Liver (tissue), 8 donors: ENCODE measurements at regions not wholly inside any gene's neighbourhood (a gene's known extent, or its start where the extent isn't known, plus 50 kb on each side); places are given as distances from the start of the nearest gene placed in this dataset.

Source experiments
- DNase-seq: peaks from one replicate; pipeline ENCODE4 v3.0.0-alpha.2; 2017; ENCODE audit warnings: low spot score
- H3K27ac ChIP-seq, 2 donors: one replicate each; pipeline ENCODE4 v1.7.0; 2013; ENCODE audit warnings: inconsistent platforms in 2 of 2, low read length in 2 of 2, control low read depth in 1 of 2, low read depth in 1 of 2, mild to moderate bottlenecking in 1 of 2
- H3K27me3 ChIP-seq, 4 donors: one replicate each; pipeline versions ENCODE4 v1.6.1 to v1.7.0; 2013; ENCODE audit warnings: low read length in 3 of 4, inconsistent platforms in 1 of 4, mild to moderate bottlenecking in 1 of 4, moderate library complexity in 1 of 4; ENCODE audit not compliant: control insufficient read depth in 4 of 4, insufficient read depth in 4 of 4
- H3K36me3 ChIP-seq, 4 donors: one replicate each; pipeline versions ENCODE4 v1.6.1 to v1.7.0; 2013; ENCODE audit warnings: low read length in 3 of 4, mild to moderate bottlenecking in 3 of 4, low read depth in 1 of 4, moderate library complexity in 1 of 4; ENCODE audit not compliant: control insufficient read depth in 4 of 4, insufficient read depth in 3 of 4
- H3K4me1 ChIP-seq, 4 donors: one replicate each; pipeline versions ENCODE4 v1.6.1 to v1.7.0; 2013; ENCODE audit warnings: low read length in 3 of 4, mild to moderate bottlenecking in 3 of 4, moderate library complexity in 1 of 4; ENCODE audit not compliant: control insufficient read depth in 4 of 4, insufficient read depth in 4 of 4
- H3K4me3 ChIP-seq, 3 donors: one replicate each; pipeline versions ENCODE4 v1.6.1 to v1.7.0; 2013; ENCODE audit warnings: low read length in 3 of 3, control low read depth in 1 of 3, low read depth in 1 of 3, mild to moderate bottlenecking in 1 of 3
- H3K9ac ChIP-seq, 2 donors: one replicate each; pipeline ENCODE4 v1.7.0; 2013; ENCODE audit warnings: low read length in 2 of 2, mild to moderate bottlenecking in 2 of 2, moderate library complexity in 2 of 2, control low read depth in 1 of 2, low read depth in 1 of 2
- H3K9me3 ChIP-seq, 4 donors: one replicate each; pipeline versions ENCODE4 v1.6.1 to v1.7.0; 2013; ENCODE audit warnings: low read length in 3 of 4; ENCODE audit not compliant: control insufficient read depth in 4 of 4
- EGR1 ChIP-seq, 2 donors: IDR thresholded peaks; 2 replicates each; pipeline ENCODE4 v1.6.1; 2016 to 2018; ENCODE audit warnings: antibody characterized with exemption in 2 of 2, low read depth in 2 of 2
- FOXA1 ChIP-seq: IDR thresholded peaks from 2 replicates; pipeline ENCODE4 v1.6.1; 2016; ENCODE audit warnings: antibody characterized with exemption
- FOXA2 ChIP-seq: IDR thresholded peaks from 2 replicates; pipeline ENCODE4 v1.6.1; 2016; ENCODE audit warnings: antibody characterized with exemption
- GABPA ChIP-seq, 2 donors: IDR thresholded peaks in 1 of 2; conservative IDR thresholded peaks in 1 of 2; 2 replicates each; pipeline ENCODE4 v1.6.1; 2016; ENCODE audit warnings: antibody characterized with exemption in 2 of 2, mild to moderate bottlenecking in 1 of 2, moderate library complexity in 1 of 2
- HNF4A ChIP-seq, 2 donors: conservative IDR thresholded peaks; 2 replicates each; pipeline ENCODE4 v1.6.1; 2016; ENCODE audit warnings: antibody characterized with exemption in 2 of 2, mild to moderate bottlenecking in 2 of 2
- HNF4G ChIP-seq: IDR thresholded peaks from 2 replicates; pipeline ENCODE4 v1.6.1; 2016; ENCODE audit warnings: antibody characterized with exemption
- JUND ChIP-seq, 2 donors: IDR thresholded peaks; 2 replicates each; pipeline ENCODE4 v1.6.1; 2016; ENCODE audit warnings: antibody characterized with exemption in 2 of 2
- NR2F2 ChIP-seq: IDR thresholded peaks from 2 replicates; pipeline ENCODE4 v1.6.1; 2016; ENCODE audit warnings: antibody characterized with exemption
- RAD21 ChIP-seq, 2 donors: IDR thresholded peaks; 2 replicates each; pipeline ENCODE4 v1.6.1; 2016; ENCODE audit warnings: antibody characterized with exemption in 2 of 2, mild to moderate bottlenecking in 2 of 2
- RXRA ChIP-seq, 2 donors: IDR thresholded peaks; 2 replicates each; pipeline ENCODE4 v1.6.1; 2017 to 2018; ENCODE audit warnings: antibody characterized with exemption in 2 of 2, mild to moderate bottlenecking in 1 of 2
- SP1 ChIP-seq: IDR thresholded peaks from 2 replicates; pipeline ENCODE4 v1.6.1; 2018; ENCODE audit warnings: antibody characterized with exemption, mild to moderate bottlenecking
- TAF1 ChIP-seq: conservative IDR thresholded peaks from 2 replicates; pipeline ENCODE4 v1.6.1; 2016; ENCODE audit warnings: antibody characterized with exemption, mild to moderate bottlenecking
- YY1 ChIP-seq: IDR thresholded peaks from 2 replicates; pipeline ENCODE4 v1.6.1; 2016; ENCODE audit warnings: antibody characterized with exemption, mild to moderate bottlenecking
- WGBS: extraction: QIAGEN DNeasy Blood & Tissue Kit; methylation state at CpG from one replicate; pipeline ENCODE4 v1.1.7; 2013; 5-methylcytosine and 5-hydroxymethylcytosine counted together
- TF ChIP-seq, protein P1 (sequence below): fragments of 150-350 bp; IDR thresholded peaks from 2 replicates; pipeline ENCODE4 v1.5.1; 2017; ENCODE audit warnings: improper control_type of control experiment, low read depth, low read length; ENCODE audit not compliant: missing input control
- TF ChIP-seq, protein P2 (sequence below): IDR thresholded peaks from 2 replicates; pipeline ENCODE4 v1.6.1; 2016; ENCODE audit warnings: antibody characterized with exemption
- TF ChIP-seq, protein P3 (sequence below): IDR thresholded peaks from 2 replicates; pipeline ENCODE4 v1.6.1; 2016; ENCODE audit warnings: antibody characterized with exemption, mild to moderate bottlenecking
- TF ChIP-seq, protein P4 (sequence below): IDR thresholded peaks from 2 replicates; pipeline ENCODE4 v1.6.1; 2016; ENCODE audit warnings: antibody characterized with exemption
- TF ChIP-seq, protein P5 (sequence below): IDR thresholded peaks from 2 replicates; pipeline ENCODE4 v1.6.1; 2016; ENCODE audit warnings: antibody characterized with exemption
- donor health status: healthy.
- donor health status: healthy.
- donor health status: healthy.
- donor health status: healthy.
- donor health status: healthy.

DNA sequence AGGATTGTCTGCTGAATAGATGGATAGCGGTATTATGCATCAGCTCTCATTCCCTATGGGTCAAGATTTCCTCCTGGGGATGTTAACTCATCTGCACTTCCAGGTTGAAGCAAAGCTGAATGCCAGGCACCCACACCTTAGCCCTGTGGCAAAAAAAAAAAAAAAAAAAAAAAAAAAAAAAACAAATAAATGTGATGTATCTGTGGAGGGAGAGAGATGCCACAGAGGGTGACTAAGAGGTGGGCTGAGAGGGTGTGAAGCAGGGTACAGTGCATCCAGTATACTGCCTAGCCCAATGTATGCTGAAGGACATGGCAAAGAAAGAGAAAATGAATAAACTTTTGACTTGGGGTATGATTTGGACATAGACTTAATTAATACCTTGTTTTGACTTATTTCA, 91.4 kb downstream of the COPS8 start:
- 83% methylated on average over 1 of the region's 1 CpG for WGBS

DNA sequence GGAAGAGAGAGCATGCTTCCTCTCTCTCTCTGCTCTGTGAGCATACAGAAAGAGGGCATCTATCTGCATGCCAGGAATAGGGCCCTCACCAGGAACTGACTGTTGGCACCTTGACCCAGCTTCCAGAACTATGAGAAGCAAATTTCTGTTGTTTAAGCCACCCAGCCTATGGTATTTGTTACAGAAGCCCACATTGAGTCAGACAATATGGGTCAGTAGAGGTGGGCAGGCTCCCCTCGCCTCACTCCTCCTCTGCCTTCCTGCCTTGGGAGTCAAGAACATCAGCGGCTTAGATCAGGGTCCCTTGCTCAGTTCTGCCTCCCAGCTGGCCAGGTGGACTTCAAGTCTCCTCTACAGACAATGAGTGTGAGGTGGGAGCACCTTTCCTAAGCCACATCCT, 92.3 kb downstream of the COPS8 start:
- H3K4me1 ChIP-seq: no peaks in the 10 kb centered on the region
- TF ChIP-seq HNF4G: no peak
- no peak for TF ChIP-seq YY1
- TF ChIP-seq, protein P1, sequence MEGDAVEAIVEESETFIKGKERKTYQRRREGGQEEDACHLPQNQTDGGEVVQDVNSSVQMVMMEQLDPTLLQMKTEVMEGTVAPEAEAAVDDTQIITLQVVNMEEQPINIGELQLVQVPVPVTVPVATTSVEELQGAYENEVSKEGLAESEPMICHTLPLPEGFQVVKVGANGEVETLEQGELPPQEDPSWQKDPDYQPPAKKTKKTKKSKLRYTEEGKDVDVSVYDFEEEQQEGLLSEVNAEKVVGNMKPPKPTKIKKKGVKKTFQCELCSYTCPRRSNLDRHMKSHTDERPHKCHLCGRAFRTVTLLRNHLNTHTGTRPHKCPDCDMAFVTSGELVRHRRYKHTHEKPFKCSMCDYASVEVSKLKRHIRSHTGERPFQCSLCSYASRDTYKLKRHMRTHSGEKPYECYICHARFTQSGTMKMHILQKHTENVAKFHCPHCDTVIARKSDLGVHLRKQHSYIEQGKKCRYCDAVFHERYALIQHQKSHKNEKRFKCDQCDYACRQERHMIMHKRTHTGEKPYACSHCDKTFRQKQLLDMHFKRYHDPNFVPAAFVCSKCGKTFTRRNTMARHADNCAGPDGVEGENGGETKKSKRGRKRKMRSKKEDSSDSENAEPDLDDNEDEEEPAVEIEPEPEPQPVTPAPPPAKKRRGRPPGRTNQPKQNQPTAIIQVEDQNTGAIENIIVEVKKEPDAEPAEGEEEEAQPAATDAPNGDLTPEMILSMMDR: no peak
- TF ChIP-seq, protein P2, sequence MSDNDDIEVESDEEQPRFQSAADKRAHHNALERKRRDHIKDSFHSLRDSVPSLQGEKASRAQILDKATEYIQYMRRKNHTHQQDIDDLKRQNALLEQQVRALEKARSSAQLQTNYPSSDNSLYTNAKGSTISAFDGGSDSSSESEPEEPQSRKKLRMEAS: no peak
- TF ChIP-seq JUND (IDR thresholded peaks at IDR 0.05): no peak
- no peak for TF ChIP-seq RAD21 (IDR thresholded peaks at IDR 0.05)
- TF ChIP-seq GABPA (IDR thresholded peaks at IDR 0.05 in 1 of 2, conservative IDR thresholded peaks at IDR 0.05 in 1 of 2): no peak
- no peak for TF ChIP-seq EGR1 (IDR thresholded peaks at IDR 0.05; ENCODE audit: low read depth in 2 of 2)
- H3K9ac ChIP-seq: no peak overlapping the region
- H3K27me3 ChIP-seq: peaks cover 0 to 3% (median 0%) of the 10 kb centered on the region in 4 donors
- 84% methylated on average over 2 of the region's 2 CpGs for WGBS
- H3K4me3 ChIP-seq: no peak overlapping the region
- no peak for DNase-seq
- H3K9me3 ChIP-seq: peaks cover 0 to 5% (median under 1%) of the 10 kb centered on the region in 4 donors
- no peak overlapping the region for H3K27ac ChIP-seq
- H3K36me3 ChIP-seq: no peaks in the 10 kb centered on the region

More for the DNA sequence above, 91.4 kb downstream of the COPS8 start:
- Histone ChIP-seq H3K4me3 (no peak overlapping the region), H3K27ac (no peak overlapping the region), H3K9me3 (peaks cover 0 to 5% (median under 1%) of the 10 kb centered on the region in 4 donors), H3K9ac (no peak overlapping the region), H3K36me3 (no peaks in the 10 kb centered on the region), H3K4me1 (no peaks in the 10 kb centered on the region), H3K27me3 (no peaks in the 10 kb centered on the region)
- DNase-seq: no peak
- TF ChIP-seq HNF4G (no peak), RAD21 (IDR thresholded peaks at IDR 0.05) (no peak), HNF4A (conservative IDR thresholded peaks at IDR 0.05) (no peak)

DNA sequence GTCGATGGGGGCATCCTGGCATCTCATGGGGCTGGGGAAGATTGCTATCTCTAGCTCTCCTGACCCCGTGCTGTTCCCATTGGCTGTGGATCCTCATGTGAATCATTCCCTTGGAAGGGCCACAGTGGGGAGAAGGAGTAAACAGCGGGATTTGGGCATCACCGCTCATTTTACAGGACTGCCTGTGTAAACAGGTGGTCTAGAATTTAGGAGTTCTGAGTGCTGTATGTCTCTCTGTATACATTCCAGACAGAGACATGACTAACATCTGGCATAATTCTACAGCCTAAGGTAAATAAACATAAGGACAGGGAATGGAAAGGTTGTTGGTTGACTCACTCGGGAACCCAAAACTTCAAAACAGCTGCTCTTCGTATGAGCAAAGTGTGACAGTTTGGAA, 92.7 kb downstream of the COPS8 start:
- peaks cover 0 to 3% (median 0%) of the 10 kb centered on the region in 4 donors for H3K27me3 ChIP-seq
- H3K4me1 ChIP-seq: no peaks in the 10 kb centered on the region
- no peaks in the 10 kb centered on the region for H3K36me3 ChIP-seq
- no peak for DNase-seq
- H3K4me3 ChIP-seq: no peak overlapping the region
- no peak overlapping the region for H3K9ac ChIP-seq
- peaks cover 0 to 5% (median under 1%) of the 10 kb centered on the region in 4 donors for H3K9me3 ChIP-seq
- 80% methylated on average over 6 of the region's 6 CpGs for WGBS
- no peak overlapping the region for H3K27ac ChIP-seq
- TF ChIP-seq, protein P1: no peak
- TF ChIP-seq GABPA (IDR thresholded peaks at IDR 0.05 in 1 of 2, conservative IDR thresholded peaks at IDR 0.05 in 1 of 2): no peak
- TF ChIP-seq SP1: no peak
- TF ChIP-seq FOXA1: no peak
- TF ChIP-seq FOXA2: no peak
- TF ChIP-seq HNF4A (conservative IDR thresholded peaks at IDR 0.05): no peak
- TF ChIP-seq RXRA (IDR thresholded peaks at IDR 0.05): no peak
- TF ChIP-seq, protein P3, sequence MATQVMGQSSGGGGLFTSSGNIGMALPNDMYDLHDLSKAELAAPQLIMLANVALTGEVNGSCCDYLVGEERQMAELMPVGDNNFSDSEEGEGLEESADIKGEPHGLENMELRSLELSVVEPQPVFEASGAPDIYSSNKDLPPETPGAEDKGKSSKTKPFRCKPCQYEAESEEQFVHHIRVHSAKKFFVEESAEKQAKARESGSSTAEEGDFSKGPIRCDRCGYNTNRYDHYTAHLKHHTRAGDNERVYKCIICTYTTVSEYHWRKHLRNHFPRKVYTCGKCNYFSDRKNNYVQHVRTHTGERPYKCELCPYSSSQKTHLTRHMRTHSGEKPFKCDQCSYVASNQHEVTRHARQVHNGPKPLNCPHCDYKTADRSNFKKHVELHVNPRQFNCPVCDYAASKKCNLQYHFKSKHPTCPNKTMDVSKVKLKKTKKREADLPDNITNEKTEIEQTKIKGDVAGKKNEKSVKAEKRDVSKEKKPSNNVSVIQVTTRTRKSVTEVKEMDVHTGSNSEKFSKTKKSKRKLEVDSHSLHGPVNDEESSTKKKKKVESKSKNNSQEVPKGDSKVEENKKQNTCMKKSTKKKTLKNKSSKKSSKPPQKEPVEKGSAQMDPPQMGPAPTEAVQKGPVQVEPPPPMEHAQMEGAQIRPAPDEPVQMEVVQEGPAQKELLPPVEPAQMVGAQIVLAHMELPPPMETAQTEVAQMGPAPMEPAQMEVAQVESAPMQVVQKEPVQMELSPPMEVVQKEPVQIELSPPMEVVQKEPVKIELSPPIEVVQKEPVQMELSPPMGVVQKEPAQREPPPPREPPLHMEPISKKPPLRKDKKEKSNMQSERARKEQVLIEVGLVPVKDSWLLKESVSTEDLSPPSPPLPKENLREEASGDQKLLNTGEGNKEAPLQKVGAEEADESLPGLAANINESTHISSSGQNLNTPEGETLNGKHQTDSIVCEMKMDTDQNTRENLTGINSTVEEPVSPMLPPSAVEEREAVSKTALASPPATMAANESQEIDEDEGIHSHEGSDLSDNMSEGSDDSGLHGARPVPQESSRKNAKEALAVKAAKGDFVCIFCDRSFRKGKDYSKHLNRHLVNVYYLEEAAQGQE: no peak
- TF ChIP-seq JUND (IDR thresholded peaks at IDR 0.05): no peak
- TF ChIP-seq, protein P4, sequence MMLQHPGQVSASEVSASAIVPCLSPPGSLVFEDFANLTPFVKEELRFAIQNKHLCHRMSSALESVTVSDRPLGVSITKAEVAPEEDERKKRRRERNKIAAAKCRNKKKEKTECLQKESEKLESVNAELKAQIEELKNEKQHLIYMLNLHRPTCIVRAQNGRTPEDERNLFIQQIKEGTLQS: no peak
- TF ChIP-seq, protein P2: no peak
- TF ChIP-seq, protein P5, sequence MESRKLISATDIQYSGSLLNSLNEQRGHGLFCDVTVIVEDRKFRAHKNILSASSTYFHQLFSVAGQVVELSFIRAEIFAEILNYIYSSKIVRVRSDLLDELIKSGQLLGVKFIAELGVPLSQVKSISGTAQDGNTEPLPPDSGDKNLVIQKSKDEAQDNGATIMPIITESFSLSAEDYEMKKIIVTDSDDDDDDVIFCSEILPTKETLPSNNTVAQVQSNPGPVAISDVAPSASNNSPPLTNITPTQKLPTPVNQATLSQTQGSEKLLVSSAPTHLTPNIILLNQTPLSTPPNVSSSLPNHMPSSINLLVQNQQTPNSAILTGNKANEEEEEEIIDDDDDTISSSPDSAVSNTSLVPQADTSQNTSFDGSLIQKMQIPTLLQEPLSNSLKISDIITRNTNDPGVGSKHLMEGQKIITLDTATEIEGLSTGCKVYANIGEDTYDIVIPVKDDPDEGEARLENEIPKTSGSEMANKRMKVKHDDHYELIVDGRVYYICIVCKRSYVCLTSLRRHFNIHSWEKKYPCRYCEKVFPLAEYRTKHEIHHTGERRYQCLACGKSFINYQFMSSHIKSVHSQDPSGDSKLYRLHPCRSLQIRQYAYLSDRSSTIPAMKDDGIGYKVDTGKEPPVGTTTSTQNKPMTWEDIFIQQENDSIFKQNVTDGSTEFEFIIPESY: no peak
- TF ChIP-seq RAD21 (IDR thresholded peaks at IDR 0.05): no peak
- TF ChIP-seq TAF1: no peak
- no peak for TF ChIP-seq EGR1 (IDR thresholded peaks at IDR 0.05; ENCODE audit: low read depth in 2 of 2)
- TF ChIP-seq NR2F2: no peak
